Natural killer cell treated with Interleukin-12 subunit alpha and Interleukin-12 subunit beta and Interleukin-15 and Interleukin-18, amount 100 ng/mL, for 72 hours (primary cell): ENCODE measurements at regions not wholly inside any gene's neighbourhood (a gene's known extent, or its start where the extent isn't known, plus 50 kb on each side); places are given as distances from the start of the nearest gene placed in this dataset.

Experiments
- ATAC-seq, 2 donors: fragments of 150-1000 bp; cut with Tn5 transposase in 1 of 2; sonication (Bioruptor Pico), chemical (Tn5 transposase) in 1 of 2; 2 replicates each; pipeline ENCODE4 v1.10.0; 2021
- DNase-seq: peaks from one replicate; pipeline ENCODE4 v3.0.0; 2022; ENCODE audit warnings: low spot score
- H3K27ac Mint-ChIP-seq, 2 donors: 1 replicate in 1 of 2; 2 replicates in 1 of 2; pipeline ENCODE4 v1.8.0; 2022; ENCODE audit warnings: mixed read lengths in 2 of 2, mild to moderate bottlenecking in 1 of 2, moderate library complexity in 1 of 2
- H3K27me3 Mint-ChIP-seq, 2 donors: 1 replicate in 1 of 2; 2 replicates in 1 of 2; pipeline ENCODE4 v1.8.0; 2022; ENCODE audit warnings: mixed read lengths in 2 of 2
- H3K36me3 Mint-ChIP-seq: one replicate; pipeline ENCODE4 v1.8.0; 2022; ENCODE audit warnings: mixed read lengths
- H3K4me1 Mint-ChIP-seq, 2 donors: 1 replicate in 1 of 2; 2 replicates in 1 of 2; pipeline ENCODE4 v1.8.0; 2022; ENCODE audit warnings: low read depth in 2 of 2, mixed read lengths in 2 of 2, mild to moderate bottlenecking in 1 of 2
- H3K4me3 Mint-ChIP-seq: one replicate; pipeline ENCODE4 v1.8.0; 2022; ENCODE audit warnings: mixed read lengths
- H3K9me3 Mint-ChIP-seq: 2 replicates; pipeline ENCODE4 v1.8.0; 2022; ENCODE audit warnings: mixed read lengths

- peaks cover 11 to 13% of the 10 kb centered on the region in 2 donors for H3K27me3 Mint-ChIP-seq
- ATAC-seq: no peak
- H3K9me3 Mint-ChIP-seq: peaks cover 17% of the 10 kb centered on the region
- no peak for DNase-seq
- H3K27ac Mint-ChIP-seq: no peak overlapping the region
- H3K4me1 Mint-ChIP-seq: peaks cover 13 to 16% of the 10 kb centered on the region in 2 donors
- no peak overlapping the region for H3K4me3 Mint-ChIP-seq
- H3K36me3 Mint-ChIP-seq: peaks cover 26% of the 10 kb centered on the region
These were observed 102.8 kb upstream of the NCAM1 start for GRCh38 chr11:112858289-112859023.

DNA sequence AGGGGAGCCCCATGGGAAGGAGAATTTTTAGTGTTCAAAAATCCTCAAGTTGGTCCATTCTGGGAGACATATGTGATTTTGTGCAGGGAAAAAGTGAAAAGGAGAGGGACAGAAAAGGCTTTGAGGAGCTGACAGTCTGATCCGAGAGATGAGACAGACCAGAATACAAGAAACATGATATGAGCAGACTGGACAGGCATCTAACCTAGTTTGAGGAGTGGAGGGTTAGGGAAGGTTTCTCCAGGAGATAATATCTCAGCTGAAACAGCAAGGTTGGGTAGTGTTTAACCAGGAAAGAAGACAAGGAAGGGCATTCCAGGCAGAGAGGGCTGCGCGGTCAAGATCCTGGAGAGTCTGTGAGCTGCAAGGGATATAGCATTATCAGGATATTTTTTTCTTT lies 101.4 kb upstream of the NCAM1 start:
- H3K4me1 Mint-ChIP-seq: peaks cover 13 to 16% of the 10 kb centered on the region in 2 donors
- no peak for DNase-seq
- no peak overlapping the region for H3K4me3 Mint-ChIP-seq
- no peak overlapping the region for H3K27ac Mint-ChIP-seq
- peaks cover 17% of the 10 kb centered on the region for H3K9me3 Mint-ChIP-seq
- peaks cover 26% of the 10 kb centered on the region for H3K36me3 Mint-ChIP-seq
- no peak for ATAC-seq
- peaks cover 11 to 13% of the 10 kb centered on the region in 2 donors for H3K27me3 Mint-ChIP-seq

DNA sequence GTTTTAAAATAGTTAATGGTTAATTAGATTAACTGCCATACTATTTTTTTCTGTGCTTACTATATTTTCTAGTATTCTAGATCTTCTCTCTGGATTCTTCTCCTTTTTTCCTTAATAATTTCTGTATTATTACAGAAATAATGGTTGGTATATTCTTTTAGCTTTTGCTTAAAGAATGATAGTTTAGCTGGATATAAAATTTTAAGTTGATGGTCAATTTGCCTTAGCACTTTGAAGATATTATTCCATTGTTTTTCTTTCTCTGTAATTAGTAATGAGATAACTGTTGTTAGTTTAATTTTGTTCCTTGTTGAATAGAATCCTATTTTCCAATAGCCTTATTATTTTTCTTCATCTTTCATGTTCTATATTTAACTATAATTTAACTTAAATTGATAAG lies 99.9 kb upstream of the NCAM1 start:
- Mint-ChIP-seq H3K36me3 (peaks cover 26% of the 10 kb centered on the region), H3K9me3 (peaks cover 17% of the 10 kb centered on the region), H3K4me3 (no peak overlapping the region), H3K27me3 (peaks cover 5 to 6% of the 10 kb centered on the region in 2 donors), H3K4me1 (peaks cover 6 to 9% of the 10 kb centered on the region in 2 donors), H3K27ac (no peak overlapping the region)
- DNase-seq (no peak), ATAC-seq (no peak)

DNA sequence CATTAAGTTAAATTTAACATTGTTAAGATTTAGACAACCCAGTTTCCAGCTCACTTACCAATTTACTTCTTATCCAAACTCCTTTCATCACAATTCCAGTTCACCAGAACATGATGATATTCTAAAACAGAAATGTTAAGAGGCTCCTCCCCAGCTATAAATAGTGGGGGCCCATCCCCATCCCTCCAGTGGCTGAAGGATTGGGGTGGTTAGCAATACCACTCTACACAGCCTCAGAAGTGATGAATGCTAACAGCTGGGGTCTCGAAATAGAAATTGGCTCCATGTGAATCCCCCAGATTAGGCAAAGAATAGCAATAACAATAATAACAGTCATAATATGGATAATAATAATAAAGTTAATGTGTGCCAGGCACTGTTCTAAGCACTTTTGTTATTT lies 97.9 kb upstream of the NCAM1 start:
- H3K9me3 Mint-ChIP-seq: peaks cover 9% of the 10 kb centered on the region
- ATAC-seq (no peak), DNase-seq (no peak)
- H3K4me1 Mint-ChIP-seq: peaks cover 0 to 3% of the 10 kb centered on the region in 2 donors
- no peaks in the 10 kb centered on the region for H3K27me3 Mint-ChIP-seq
- H3K36me3 Mint-ChIP-seq: peaks cover 21% of the 10 kb centered on the region
- H3K4me3 Mint-ChIP-seq: no peak overlapping the region
- H3K27ac Mint-ChIP-seq: no peak overlapping the region

- no peak overlapping the region for H3K4me3 Mint-ChIP-seq
- DNase-seq (no peak), ATAC-seq (no peak)
- peaks cover 6% of the 10 kb centered on the region for H3K9me3 Mint-ChIP-seq
- peak overlapping the region in 1 of 2 donors; percentile 49 for H3K27ac Mint-ChIP-seq
- H3K27me3 Mint-ChIP-seq: no peaks in the 10 kb centered on the region
- H3K36me3 Mint-ChIP-seq: peaks cover 17% of the 10 kb centered on the region
- peaks cover 0 to 6% of the 10 kb centered on the region in 2 donors for H3K4me1 Mint-ChIP-seq
These were observed 96.5 kb upstream of the NCAM1 start for GRCh38 chr11:112864672-112865071.

DNA sequence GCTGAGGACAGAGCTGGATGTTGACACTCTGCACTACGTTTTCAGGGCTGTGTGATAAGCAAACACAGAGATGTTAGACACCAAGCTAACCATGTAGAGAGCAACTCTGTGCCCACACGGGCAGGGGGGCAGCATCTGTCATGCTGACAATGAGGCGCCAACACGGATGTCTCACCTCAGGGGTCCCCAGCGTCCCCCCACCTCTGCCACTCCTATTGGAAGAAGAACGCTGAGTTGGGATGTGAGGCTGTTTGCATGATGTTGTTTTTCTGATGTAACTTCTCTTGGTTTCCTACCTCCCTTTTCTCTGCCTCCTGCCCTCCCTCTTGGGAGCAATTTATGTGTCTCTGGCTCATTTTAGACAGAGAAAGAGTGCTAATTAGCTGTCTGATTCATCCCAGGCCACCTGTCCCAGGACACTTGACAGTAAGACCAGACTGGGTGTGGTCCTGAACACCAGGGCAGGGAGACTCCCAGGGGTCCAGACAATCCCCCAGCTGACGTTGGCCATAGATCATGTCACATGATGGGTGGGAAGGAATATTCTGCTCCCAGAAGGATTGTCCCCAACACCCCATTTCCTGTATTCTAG lies 89.2 kb upstream of the NCAM1 start:
- Mint-ChIP-seq H3K27me3 (no peaks in the 10 kb centered on the region), H3K27ac (peak overlapping the region; percentile 1 to 3), H3K4me1 (peaks cover 35 to 41% of the 10 kb centered on the region in 2 donors), H3K4me3 (no peak overlapping the region), H3K36me3 (no peaks in the 10 kb centered on the region), H3K9me3 (no peaks in the 10 kb centered on the region)
- DNase-seq: no peak
- no peak for ATAC-seq

DNA sequence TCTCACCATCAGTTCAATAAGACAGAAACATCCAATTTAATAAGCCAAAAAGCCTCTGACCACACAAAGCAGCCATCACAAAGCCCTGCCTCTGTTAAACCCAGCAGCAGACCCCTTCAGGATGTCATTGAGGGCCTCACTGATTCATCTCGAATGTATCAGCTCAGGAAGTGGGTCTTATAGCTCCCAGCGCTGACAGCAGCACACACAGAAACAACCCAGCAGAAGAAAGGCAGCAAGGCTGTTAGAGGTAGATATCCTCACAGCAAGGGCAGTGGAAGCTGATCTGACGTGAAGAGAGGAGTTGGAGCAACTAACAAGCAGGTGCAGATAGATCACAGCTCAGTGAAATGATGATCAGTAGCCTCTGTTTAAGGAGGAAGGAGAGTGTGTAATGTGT lies 86.2 kb upstream of the NCAM1 start:
- ATAC-seq: peak; percentile 80 to 95
- peak; percentile 67 for DNase-seq
- Mint-ChIP-seq H3K4me3 (peak overlapping the region; percentile 72), H3K4me1 (peaks cover 41 to 67% of the 10 kb centered on the region in 2 donors), H3K27ac (peak overlapping the region in 1 of 2 donors; percentile 75), H3K27me3 (no peaks in the 10 kb centered on the region), H3K9me3 (no peaks in the 10 kb centered on the region), H3K36me3 (no peaks in the 10 kb centered on the region)

- H3K4me1 Mint-ChIP-seq: peaks cover 39 to 77% of the 10 kb centered on the region in 2 donors
- H3K36me3 Mint-ChIP-seq: no peaks in the 10 kb centered on the region
- H3K27me3 Mint-ChIP-seq: no peaks in the 10 kb centered on the region
- no peak for DNase-seq
- H3K27ac Mint-ChIP-seq: peak overlapping the region in 1 of 2 donors; percentile 75
- H3K4me3 Mint-ChIP-seq: peak overlapping the region; percentile 43
- no peak for ATAC-seq
- no peaks in the 10 kb centered on the region for H3K9me3 Mint-ChIP-seq
These were observed 83.6 kb upstream of the NCAM1 start for GRCh38 chr11:112877581-112877980.

DNA sequence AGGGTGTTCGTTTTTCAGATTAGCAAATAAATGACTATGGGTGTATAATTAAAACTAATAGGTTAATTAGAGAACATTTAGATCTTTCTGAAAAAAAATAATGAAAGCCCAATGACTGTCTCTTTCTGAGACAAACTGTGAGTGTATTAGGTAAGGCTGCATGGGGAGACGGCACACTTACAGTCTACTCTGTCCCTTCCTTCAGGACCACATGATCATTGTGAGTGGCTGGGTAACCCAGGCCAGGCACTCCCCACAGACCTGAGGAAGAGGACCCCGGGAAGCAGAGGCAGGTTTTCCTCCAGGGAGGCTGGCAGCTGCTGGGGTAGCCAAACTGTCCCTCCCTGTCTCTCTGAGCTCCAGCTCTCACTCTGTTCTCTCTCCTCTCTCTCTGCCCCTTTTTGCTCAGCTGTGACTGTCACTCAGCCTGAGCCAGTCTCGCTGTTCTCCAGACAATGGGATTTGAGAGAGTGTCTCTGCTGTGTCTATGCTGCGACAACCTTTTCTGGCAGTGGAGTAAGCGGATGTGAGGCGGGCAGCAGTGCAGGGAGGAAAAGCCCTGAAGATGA lies 83.1 kb upstream of the NCAM1 start:
- Mint-ChIP-seq H3K36me3 (no peaks in the 10 kb centered on the region), H3K4me3 (peak overlapping the region; percentile 12), H3K9me3 (no peaks in the 10 kb centered on the region), H3K27me3 (no peaks in the 10 kb centered on the region), H3K27ac (no peak overlapping the region), H3K4me1 (peaks cover 34 to 73% of the 10 kb centered on the region in 2 donors)
- DNase-seq: no peak
- ATAC-seq: no peak

DNA sequence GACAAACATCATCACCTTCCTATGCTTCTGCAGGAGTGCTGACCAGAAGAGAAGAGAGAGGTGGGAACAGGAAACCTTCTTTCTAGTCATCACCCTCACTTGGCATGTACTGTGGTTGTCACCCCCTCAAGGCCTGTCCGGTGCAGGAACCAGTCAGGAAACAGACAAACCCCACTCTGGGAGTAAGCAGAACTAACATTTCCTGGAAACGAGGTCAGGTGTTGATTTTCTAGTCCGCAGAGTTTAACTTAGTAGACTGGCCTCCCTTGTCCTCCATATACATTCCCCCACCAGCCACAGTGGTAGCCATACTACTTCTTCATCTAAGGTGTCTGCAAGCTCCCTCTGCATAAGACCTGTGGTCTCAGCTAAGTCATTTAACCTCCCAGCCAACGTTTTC lies 80.7 kb upstream of the NCAM1 start:
- Mint-ChIP-seq H3K9me3 (no peaks in the 10 kb centered on the region), H3K27ac (no peak overlapping the region), H3K27me3 (no peaks in the 10 kb centered on the region), H3K4me1 (peaks cover 18 to 58% of the 10 kb centered on the region in 2 donors), H3K4me3 (peak overlapping the region; percentile 78), H3K36me3 (no peaks in the 10 kb centered on the region)
- DNase-seq (peak; percentile 87), ATAC-seq (peak; percentile 91)

- ATAC-seq: no peak
- no peaks in the 10 kb centered on the region for H3K36me3 Mint-ChIP-seq
- H3K27me3 Mint-ChIP-seq: no peaks in the 10 kb centered on the region
- H3K27ac Mint-ChIP-seq: no peak overlapping the region
- H3K4me3 Mint-ChIP-seq: peak overlapping the region; percentile 78
- DNase-seq: no peak
- peaks cover 15 to 55% of the 10 kb centered on the region in 2 donors for H3K4me1 Mint-ChIP-seq
- H3K9me3 Mint-ChIP-seq: no peaks in the 10 kb centered on the region
These were observed 79.8 kb upstream of the NCAM1 start for GRCh38 chr11:112881461-112881860.

DNA sequence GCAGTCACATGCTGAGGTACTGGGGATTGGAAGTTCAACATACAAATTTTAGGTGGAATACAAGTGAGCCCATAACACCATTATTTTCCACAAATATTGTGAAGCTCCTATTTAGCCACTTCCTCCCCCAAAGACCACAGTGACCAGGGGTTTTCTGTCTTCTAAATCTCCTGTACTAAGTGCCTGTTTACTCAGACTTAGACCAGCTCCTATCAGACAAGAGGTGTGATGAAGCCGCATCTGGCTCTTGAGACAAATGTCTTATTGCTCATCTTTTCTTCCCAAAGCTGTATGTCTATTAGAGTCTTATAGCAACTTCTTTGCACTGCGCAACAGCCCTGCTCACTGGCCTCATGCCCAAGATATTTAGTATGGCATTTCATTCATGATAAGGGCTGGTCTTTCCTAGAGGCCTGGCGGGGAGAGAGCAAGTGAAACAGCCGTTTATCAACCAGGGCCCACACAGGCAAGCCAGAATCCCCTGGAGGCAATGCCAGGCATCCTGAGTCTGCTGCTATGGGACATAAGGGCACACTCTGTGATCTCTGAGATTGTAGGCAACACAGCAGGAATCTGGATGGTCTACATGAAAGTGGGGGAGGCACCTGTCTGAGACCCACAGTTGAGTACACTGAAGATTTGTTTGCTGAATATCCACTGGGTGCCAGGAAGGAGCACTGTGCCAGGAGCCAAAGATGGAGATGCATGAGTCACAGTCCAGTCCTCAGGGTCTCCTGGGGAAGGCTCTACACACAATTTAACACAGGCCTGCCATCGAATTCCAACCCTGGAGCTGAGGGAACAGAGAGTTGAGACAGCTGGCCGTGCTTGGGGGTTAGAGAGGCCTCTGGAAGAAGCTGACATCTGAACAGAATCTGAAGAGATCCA lies 78.5 kb upstream of the NCAM1 start:
- H3K27me3 Mint-ChIP-seq: no peaks in the 10 kb centered on the region
- peak; percentile 68 for ATAC-seq
- DNase-seq: peak; percentile 72
- H3K27ac Mint-ChIP-seq: no peak overlapping the region
- H3K4me3 Mint-ChIP-seq: no peak overlapping the region
- peaks cover 4% of the 10 kb centered on the region for H3K36me3 Mint-ChIP-seq
- no peaks in the 10 kb centered on the region for H3K9me3 Mint-ChIP-seq
- H3K4me1 Mint-ChIP-seq: peaks cover 11 to 53% of the 10 kb centered on the region in 2 donors

GRCh38 chr11:112884012-112884767 lies 77.0 kb upstream of the NCAM1 start:
- DNase-seq: peak; percentile 69
- H3K36me3 Mint-ChIP-seq: peaks cover 4% of the 10 kb centered on the region
- peak; percentile 43 to 71 for ATAC-seq
- no peak overlapping the region for H3K27ac Mint-ChIP-seq
- no peaks in the 10 kb centered on the region for H3K9me3 Mint-ChIP-seq
- H3K4me3 Mint-ChIP-seq: no peak overlapping the region
- H3K4me1 Mint-ChIP-seq: peaks cover 11 to 39% of the 10 kb centered on the region in 2 donors
- no peaks in the 10 kb centered on the region for H3K27me3 Mint-ChIP-seq
